ENCODE measurements at regions not wholly inside any gene's neighbourhood (a gene's known extent, or its start where the extent isn't known, plus 50 kb on each side); places are given as distances from the start of the nearest gene placed in this dataset.

GRCh38 chr2:176561706-176562105, 292.5 kb downstream of the MTX2 start (continued):
- TF ChIP-seq STAT6 (CRISPR knock-in tag; conservative IDR thresholded peaks at IDR 0.05; ENCODE audit: low read depth) (no peak), ZNF138 (CRISPR knock-in tag; conservative IDR thresholded peaks at IDR 0.05) (no peak), IRF2 (CRISPR knock-in tag; IDR thresholded peaks at IDR 0.05; ENCODE audit: borderline replicate concordance, low read depth) (no peak), ATF1 (CRISPR knock-in tag; IDR thresholded peaks at IDR 0.05) (no peak), GABPB1 (CRISPR knock-in tag; IDR thresholded peaks at IDR 0.05) (no peak)

- Mint-ChIP-seq H3K27ac (no peak overlapping the region), H3K36me3 (no peaks in the 10 kb centered on the region), H3K27me3 (ENCODE audit: low read depth) (peaks cover 6% of the 10 kb centered on the region), H3K4me3 (no peak overlapping the region), H3K4me1 (no peaks in the 10 kb centered on the region), H3K9me3 (no peaks in the 10 kb centered on the region)
- ATAC-seq (peak; percentile 58; the same call in 1 of the 2 replicates), DNase-seq (ENCODE audit: low spot score) (no peak)
- ChIA-PET POLR2A (no interaction called here), CTCF (interaction anchor here (1.2 to 3.0 kb wide), 2 partner anchors 8 to 107 kb away, joined by 3 to 11 read pairs; no protein-coding TSS in a partner anchor)
- TF ChIP-seq USF2 (CRISPR knock-in tag; IDR thresholded peaks at IDR 0.05) (no peak; the same call in 1 of the 2 replicates), SMAD4 (CRISPR knock-in tag; IDR thresholded peaks at IDR 0.05) (no peak), TEAD4 (CRISPR knock-in tag; IDR thresholded peaks at IDR 0.05) (no peak), PRRX2 (CRISPR knock-in tag; IDR thresholded peaks at IDR 0.05) (no peak), CDX4 (CRISPR knock-in tag; IDR thresholded peaks at IDR 0.05; ENCODE audit: borderline replicate concordance) (no peak), KAT7 (CRISPR knock-in tag; IDR thresholded peaks at IDR 0.05; ENCODE audit: borderline replicate concordance) (no peak), GRHL2 (CRISPR knock-in tag; IDR thresholded peaks at IDR 0.05; ENCODE audit: insufficient replicate concordance, severe bottlenecking) (no peak), E2F1 (CRISPR knock-in tag; IDR thresholded peaks at IDR 0.05) (no peak), E2F5 (CRISPR knock-in tag; IDR thresholded peaks at IDR 0.05) (no peak), ZBTB21 (CRISPR knock-in tag; IDR thresholded peaks at IDR 0.05; ENCODE audit: borderline replicate concordance) (no peak), ARID4B (CRISPR knock-in tag; IDR thresholded peaks at IDR 0.05; ENCODE audit: borderline replicate concordance) (no peak), ZNF219 (CRISPR knock-in tag; IDR thresholded peaks at IDR 0.05; ENCODE audit: borderline replicate concordance) (no peak), ZMAT4 (CRISPR knock-in tag; IDR thresholded peaks at IDR 0.05) (no peak), FOXK1 (CRISPR knock-in tag; IDR thresholded peaks at IDR 0.05) (no peak)
These were observed 293.3 kb downstream of the MTX2 start for GRCh38 chr2:176562359-176563078.

Data from WTC11 (cell line).